Endothelial cell of umbilical vein (primary cell): ENCODE measurements at regions not wholly inside any gene's neighbourhood (a gene's known extent, or its start where the extent isn't known, plus 50 kb on each side); places are given as distances from the start of the nearest gene placed in this dataset.

Experiments
- BruUV-seq: library from RNA; stranded (reverse); fragments of 400-500 nt; replicated peaks from 2 replicates; lab custom pipeline; 2021; lab: Mats Ljungman, UMichigan
- CTCF ChIA-PET: fragments of 300-600, 350-600 bp; sonication (Branson Sonifier 250); formaldehyde crosslinking; loops from one replicate; lab custom pipeline; 2021; ENCODE audit warnings: antibody characterized with exemption, inconsistent platforms; lab: Charles Lee
- POLR2A ChIA-PET: fragments of 300-600, 350-600 bp; sonication (Branson Sonifier 250); formaldehyde crosslinking; loops from one replicate; lab custom pipeline; 2021; ENCODE audit warnings: antibody characterized with exemption, inconsistent platforms; lab: Charles Lee
- DNase-seq: peaks from one replicate; pipeline ENCODE4 v3.0.0-alpha.2; 2011; ENCODE audit warnings: low read depth, low spot score
- FAIRE-seq: peaks from 2 replicates; lab custom pipeline; 2011; peaks lifted over from hg19 to GRCh38; lab: Jason Lieb, UNC
- H2AFZ ChIP-seq: 2 replicates; pipeline ENCODE4 v1.6.0; 2012; ENCODE audit warnings: low read depth, low read length, control low read depth, inconsistent platforms
- H3K27ac ChIP-seq: 2 replicates; pipeline ENCODE4 v1.5.1; 2011; ENCODE audit warnings: low read depth, mild to moderate bottlenecking, control low read depth, low read length, moderate library complexity; ENCODE audit not compliant: insufficient read depth
- H3K27me3 ChIP-seq, 2 experiments: 2 replicates each; pipeline versions ENCODE4 v1.6.0 to v1.6.1; 2011; ENCODE audit warnings: low read length in 2 of 2, mixed read lengths in 1 of 2; ENCODE audit not compliant: control insufficient read depth in 2 of 2, insufficient read depth in 2 of 2
- H3K36me3 ChIP-seq, 2 experiments: 2 replicates in 1 of 2; 3 replicates in 1 of 2; pipeline ENCODE4 v1.5.1; 2011; ENCODE audit warnings: low read length in 2 of 2, mild to moderate bottlenecking in 1 of 2, moderate library complexity in 1 of 2; ENCODE audit not compliant: control insufficient read depth in 2 of 2, insufficient read depth in 2 of 2; ENCODE audit errors: extremely low read depth in 1 of 2
- H3K4me1 ChIP-seq: 3 replicates; pipeline ENCODE4 v1.5.1; 2011; ENCODE audit warnings: mild to moderate bottlenecking, low read length; ENCODE audit not compliant: control insufficient read depth, insufficient read depth; ENCODE audit errors: extremely low read depth
- H3K4me2 ChIP-seq: 2 replicates; pipeline ENCODE4 v1.6.1; 2011; ENCODE audit warnings: low read length, control low read depth, mixed read lengths; ENCODE audit not compliant: insufficient read depth
- H3K4me3 ChIP-seq, 3 experiments: fragments of 200-600 bp in 1 of 3; sonication (generic), shearing (Covaris generic) in 1 of 3; replicated peaks in 1 of 3; 2 replicates each; pipeline ENCODE4 v1.5.1; 2011 to 2016; ENCODE audit warnings: control low read depth in 3 of 3, low read length in 3 of 3, mild to moderate bottlenecking in 2 of 3, inconsistent platforms in 1 of 3, low read depth in 1 of 3, moderate library complexity in 1 of 3; ENCODE audit not compliant: insufficient read depth in 1 of 3
- H3K79me2 ChIP-seq: 2 replicates; pipeline ENCODE4 v1.6.0; 2012; ENCODE audit warnings: low read length, inconsistent platforms; ENCODE audit not compliant: control insufficient read depth, insufficient read depth
- H3K9ac ChIP-seq: replicated peaks from 2 replicates; pipeline ENCODE3; 2011; ENCODE audit warnings: low read length, control low read depth; ENCODE audit not compliant: insufficient read depth; ENCODE audit errors: extremely low read depth
- H3K9me1 ChIP-seq: replicated peaks from 3 replicates; pipeline ENCODE4 v1.6.0; 2011; ENCODE audit warnings: mild to moderate bottlenecking, low read length; ENCODE audit not compliant: control insufficient read depth, insufficient read depth; ENCODE audit errors: extremely low read depth
- H3K9me3 ChIP-seq: replicated peaks from 2 replicates; pipeline ENCODE4 v1.5.1; 2012; ENCODE audit warnings: low read length, inconsistent platforms; ENCODE audit not compliant: control insufficient read depth, insufficient read depth
- H4K20me1 ChIP-seq: replicated peaks from 2 replicates; pipeline ENCODE3; 2011; ENCODE audit warnings: mild to moderate bottlenecking, low read length; ENCODE audit not compliant: control insufficient read depth, insufficient read depth; ENCODE audit errors: extremely low read depth
- EZH2 ChIP-seq: IDR thresholded peaks from 2 replicates; pipeline ENCODE4 v1.6.1; 2012; ENCODE audit warnings: borderline replicate concordance, low read depth, mild to moderate bottlenecking, moderate library complexity, low read length, inconsistent platforms; ENCODE audit not compliant: severe bottlenecking
- FOS ChIP-seq: IDR thresholded peaks from 2 replicates; pipeline ENCODE4 v1.6.1; 2011; ENCODE audit warnings: mild to moderate bottlenecking, low read length, moderate library complexity, borderline replicate concordance; ENCODE audit not compliant: insufficient read depth
- GATA2 ChIP-seq: IDR thresholded peaks from 2 replicates; pipeline ENCODE4 v1.7.0; 2011; ENCODE audit warnings: low read depth, mild to moderate bottlenecking, moderate library complexity, mixed read lengths, low read length; ENCODE audit not compliant: insufficient read length, insufficient read depth
- JUN ChIP-seq: IDR thresholded peaks from 2 replicates; pipeline ENCODE4 v1.6.1; 2011; ENCODE audit warnings: borderline replicate concordance, low read depth; ENCODE audit not compliant: insufficient read length, insufficient read depth
- MYC ChIP-seq: IDR thresholded peaks from one replicate; pipeline ENCODE4 v1.6.1; 2011; ENCODE audit warnings: mild to moderate bottlenecking, low read depth, low read length
- POLR2A ChIP-seq: IDR thresholded peaks from 2 replicates; pipeline ENCODE4 v1.6.1; 2012; ENCODE audit warnings: low read depth, mild to moderate bottlenecking, control low read depth, low read length
- POLR2AphosphoS5 ChIP-seq: IDR thresholded peaks from 2 replicates; pipeline ENCODE4 v1.6.1; 2012; ENCODE audit warnings: low read depth, mild to moderate bottlenecking, control low read depth, low read length, moderate library complexity; ENCODE audit not compliant: insufficient read depth
- dilution Hi-C: fragments of 300-500 bp; cut with MboI; formaldehyde crosslinking; loops from one replicate; pipeline ENCODE4 v1.15.0; 2019; ENCODE audit warnings: low sequenced_read_pairs; ENCODE audit not compliant: extremely low pct_ligation_motif_present
- intact Hi-C: fragments of 100-400 bp; cut with micrococcal nuclease; formaldehyde crosslinking; loops from one replicate; pipeline ENCODE4 v1.10.0; 2022
- TF ChIP-seq, protein P1 (sequence below), 2 donors: IDR thresholded peaks; 1 replicate in 1 of 2; 2 replicates in 1 of 2; pipeline ENCODE4 v1.5.1; 2011; ENCODE audit warnings: low read length in 2 of 2, mild to moderate bottlenecking in 2 of 2, moderate library complexity in 2 of 2, control low read depth in 1 of 2, inconsistent platforms in 1 of 2, low read depth in 1 of 2; ENCODE audit not compliant: insufficient read depth in 1 of 2; ENCODE audit errors: extremely low read depth in 1 of 2
- TF ChIP-seq, protein P2 (sequence below): IDR thresholded peaks from 2 replicates; pipeline ENCODE4 v1.6.1; 2011; ENCODE audit not compliant: insufficient read depth, insufficient read length

DNA sequence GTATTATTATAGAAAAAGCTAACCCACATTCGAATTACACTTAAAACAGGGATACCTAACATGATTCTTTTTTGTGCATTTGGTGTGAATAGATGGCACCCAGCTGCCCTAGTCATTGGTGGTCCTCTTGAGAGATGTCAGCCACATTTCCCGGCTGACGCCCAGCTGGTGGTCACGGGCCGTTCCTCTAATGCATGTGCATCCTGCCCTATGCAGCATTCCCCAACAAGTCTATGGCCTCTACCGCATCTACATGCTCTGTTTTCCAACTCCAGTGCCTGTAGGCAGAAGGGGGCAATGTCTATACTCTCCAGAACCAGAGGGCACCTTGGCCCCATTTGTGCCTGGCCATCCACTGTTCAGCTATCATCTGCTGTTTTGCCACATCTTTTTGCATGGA, 78.6 kb upstream of the PRICKLE2 start:
- no TSS peak for BruUV-seq
- Histone ChIP-seq H4K20me1 (no peaks in the 10 kb centered on the region), H3K27ac (no peak overlapping the region), H3K9me3 (no peaks in the 10 kb centered on the region), H3K36me3 (no peaks in the 10 kb centered on the region), H3K9ac (no peak overlapping the region), H3K4me2 (no peak overlapping the region), H3K79me2 (no peaks in the 10 kb centered on the region), H3K4me1 (no peaks in the 10 kb centered on the region), H3K4me3 (no peak overlapping the region), H3K27me3 (peaks cover 0 to 3% of the 10 kb centered on the region in 2 experiments), H2AFZ (no peak overlapping the region), H3K9me1 (no peaks in the 10 kb centered on the region)
- TF ChIP-seq POLR2A (no peak), POLR2AphosphoS5 (no peak), GATA2 (no peak), EZH2 (no peak), FOS (no peak)
- DNase-seq (no peak), FAIRE-seq (no peak)
- ChIA-PET CTCF (no interaction called here), POLR2A (no interaction called here)
- dilution Hi-C loops (no loop called here), intact Hi-C loops (no loop called here)

DNA sequence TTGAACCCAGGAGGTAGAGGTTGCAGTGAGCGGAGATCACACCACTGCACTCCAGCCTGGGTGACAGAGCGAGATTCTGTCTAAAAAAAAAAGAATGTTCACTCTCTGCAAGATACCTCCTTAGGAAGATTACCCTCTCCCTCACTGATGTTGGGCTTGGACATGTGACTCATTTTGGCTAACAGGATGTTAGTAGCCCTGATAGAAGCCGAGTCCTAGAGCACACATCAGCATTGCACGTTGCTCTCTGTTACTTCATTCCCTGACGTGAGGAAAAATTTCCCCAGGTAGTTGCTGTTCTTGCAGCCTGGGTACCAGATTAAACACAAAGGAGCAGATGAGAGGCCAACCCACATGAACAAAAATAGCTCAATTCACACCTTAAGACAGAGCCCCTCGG, 78.1 kb upstream of the PRICKLE2 start:
- BruUV-seq: no TSS peak
- Histone ChIP-seq H3K4me2 (no peak overlapping the region), H3K9me1 (no peaks in the 10 kb centered on the region), H4K20me1 (no peaks in the 10 kb centered on the region), H3K4me3 (no peak overlapping the region), H3K27ac (no peak overlapping the region), H3K36me3 (no peaks in the 10 kb centered on the region), H3K79me2 (no peaks in the 10 kb centered on the region), H3K9ac (no peak overlapping the region), H3K4me1 (no peaks in the 10 kb centered on the region), H3K27me3 (peaks cover 0 to 3% of the 10 kb centered on the region in 2 experiments), H3K9me3 (no peaks in the 10 kb centered on the region), H2AFZ (no peak overlapping the region)
- intact Hi-C loops: no loop called here
- CTCF ChIA-PET: no interaction called here
- dilution Hi-C loops: no loop called here
- DNase-seq (no peak), FAIRE-seq (no peak)
- TF ChIP-seq, protein P1, sequence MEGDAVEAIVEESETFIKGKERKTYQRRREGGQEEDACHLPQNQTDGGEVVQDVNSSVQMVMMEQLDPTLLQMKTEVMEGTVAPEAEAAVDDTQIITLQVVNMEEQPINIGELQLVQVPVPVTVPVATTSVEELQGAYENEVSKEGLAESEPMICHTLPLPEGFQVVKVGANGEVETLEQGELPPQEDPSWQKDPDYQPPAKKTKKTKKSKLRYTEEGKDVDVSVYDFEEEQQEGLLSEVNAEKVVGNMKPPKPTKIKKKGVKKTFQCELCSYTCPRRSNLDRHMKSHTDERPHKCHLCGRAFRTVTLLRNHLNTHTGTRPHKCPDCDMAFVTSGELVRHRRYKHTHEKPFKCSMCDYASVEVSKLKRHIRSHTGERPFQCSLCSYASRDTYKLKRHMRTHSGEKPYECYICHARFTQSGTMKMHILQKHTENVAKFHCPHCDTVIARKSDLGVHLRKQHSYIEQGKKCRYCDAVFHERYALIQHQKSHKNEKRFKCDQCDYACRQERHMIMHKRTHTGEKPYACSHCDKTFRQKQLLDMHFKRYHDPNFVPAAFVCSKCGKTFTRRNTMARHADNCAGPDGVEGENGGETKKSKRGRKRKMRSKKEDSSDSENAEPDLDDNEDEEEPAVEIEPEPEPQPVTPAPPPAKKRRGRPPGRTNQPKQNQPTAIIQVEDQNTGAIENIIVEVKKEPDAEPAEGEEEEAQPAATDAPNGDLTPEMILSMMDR (IDR thresholded peaks at IDR 0.05; ENCODE audit: extremely low read depth in 1 of 2, insufficient read depth in 1 of 2, low read depth in 1 of 2, low read length in 2 of 2): no peak
- TF ChIP-seq MYC (no peak), JUN (no peak), EZH2 (no peak), FOS (no peak), GATA2 (no peak)
- TF ChIP-seq, protein P2, sequence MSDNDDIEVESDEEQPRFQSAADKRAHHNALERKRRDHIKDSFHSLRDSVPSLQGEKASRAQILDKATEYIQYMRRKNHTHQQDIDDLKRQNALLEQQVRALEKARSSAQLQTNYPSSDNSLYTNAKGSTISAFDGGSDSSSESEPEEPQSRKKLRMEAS: no peak
- POLR2A ChIA-PET: no interaction called here
